Erythroblast (primary cell): ENCODE measurements at regions not wholly inside any gene's neighbourhood (a gene's known extent, or its start where the extent isn't known, plus 50 kb on each side); places are given as distances from the start of the nearest gene placed in this dataset.
"Not testable (repeated sequence)": the region's sequence is repeated elsewhere in the genome, so short reads cannot be mapped to it uniquely, and the experiment has no call there.

ENCODE experiments used
- DNase-seq, 2 experiments: peaks; one replicate each; lab custom pipeline; 2025; lab: John Stamatoyannopoulos, UW
- GATA1 ChIP-seq: IDR thresholded peaks from 2 replicates; pipeline ENCODE4 v1.6.1; 2011; ENCODE audit warnings: low read depth, mild to moderate bottlenecking, control low read depth, low read length, moderate library complexity
- POLR2A ChIP-seq: IDR thresholded peaks from 2 replicates; pipeline ENCODE4 v1.6.1; 2011; ENCODE audit warnings: mild to moderate bottlenecking, low read length

- no peak for TF ChIP-seq GATA1
- TF ChIP-seq POLR2A, result no peak
- DNase-seq, result no peak
Observed at GRCh38 chr15:46089467-46089935, 454.7 kb downstream of the SQOR start.

GRCh38 chr15:46091860-46092450 is 457.1 kb downstream of the SQOR start:
- no peak for TF ChIP-seq GATA1
- TF ChIP-seq POLR2A, result no peak
- peak; percentile 3 to 29 for DNase-seq

GRCh38 chr15:46098006-46098405 is 463.2 kb downstream of the SQOR start:
- DNase-seq, result not testable (repeated sequence)

GRCh38 chr15:46110755-46111154 is 475.9 kb downstream of the SQOR start:
- no peak for DNase-seq
- no peak for TF ChIP-seq GATA1
- no peak for TF ChIP-seq POLR2A

- DNase-seq, result no peak
- no peak for TF ChIP-seq POLR2A
- TF ChIP-seq GATA1, result no peak
Observed at GRCh38 chr15:46111730-46112129, 476.9 kb downstream of the SQOR start.

GRCh38 chr15:46117071-46117470 is 482.2 kb downstream of the SQOR start:
- DNase-seq, result no peak
- TF ChIP-seq GATA1, result no peak

- DNase-seq, result no peak
- no peak for TF ChIP-seq POLR2A
- no peak for TF ChIP-seq GATA1
Observed at GRCh38 chr15:46120713-46121112, 485.9 kb downstream of the SQOR start.

- TF ChIP-seq GATA1, result no peak
- TF ChIP-seq POLR2A, result no peak
- DNase-seq, result no peak
Observed at GRCh38 chr15:46121441-46121840, 486.6 kb downstream of the SQOR start.

- TF ChIP-seq POLR2A (no peak), GATA1 (no peak)
- no peak for DNase-seq
Observed at GRCh38 chr15:46126581-46126980, 491.8 kb downstream of the SQOR start.

GRCh38 chr15:46127361-46127874 is 492.6 kb downstream of the SQOR start:
- DNase-seq, result no peak
- TF ChIP-seq POLR2A (no peak), GATA1 (no peak)

- no peak for DNase-seq
- TF ChIP-seq GATA1 (no peak), POLR2A (no peak)
Observed at GRCh38 chr15:46129145-46129544, 494.3 kb downstream of the SQOR start.

GRCh38 chr15:46131876-46132275 is 497.0 kb downstream of the SQOR start:
- no peak for DNase-seq
- TF ChIP-seq GATA1 (no peak), POLR2A (no peak)

- no peak for DNase-seq
- TF ChIP-seq GATA1 (no peak), POLR2A (no peak)
Observed at GRCh38 chr15:46137443-46137842, 502.6 kb downstream of the SQOR start.

GRCh38 chr15:46146002-46146401 is 511.2 kb downstream of the SQOR start:
- no peak for TF ChIP-seq GATA1
- no peak for TF ChIP-seq POLR2A
- DNase-seq, result no peak

GRCh38 chr15:46146915-46147314 is 512.1 kb downstream of the SQOR start:
- no peak for DNase-seq

More at GRCh38 chr15:46146915-46147314, 512.1 kb downstream of the SQOR start:
- TF ChIP-seq GATA1, result no peak
- TF ChIP-seq POLR2A, result no peak
